DND-41 (cell line): ENCODE measurements at regions not wholly inside any gene's neighbourhood (a gene's known extent, or its start where the extent isn't known, plus 50 kb on each side); places are given as distances from the start of the nearest gene placed in this dataset.

Source experiments
- ATAC-seq: fragments of 200-7000 bp; cut with Tn5 transposase; 3 replicates; pipeline ENCODE4 v1.9.1; 2021; ENCODE audit warnings: low read depth; ENCODE audit not compliant: insufficient read depth
- DNase-seq: peaks from one replicate; pipeline ENCODE4 v3.0.0-alpha.2; 2020
- H2AFZ ChIP-seq: 2 replicates; pipeline ENCODE4 v1.6.0; 2012; ENCODE audit warnings: low read depth, low read length
- H3K27ac ChIP-seq: 2 replicates; pipeline ENCODE4 v1.5.1; 2012; ENCODE audit warnings: low read length, inconsistent platforms
- H3K27me3 ChIP-seq: fragments of 200-600 bp; sonication (generic); 2 replicates; pipeline ENCODE4 v1.6.0; 2012; ENCODE audit warnings: low read length, mild to moderate bottlenecking, inconsistent platforms; ENCODE audit not compliant: insufficient read depth, poor library complexity
- H3K36me3 ChIP-seq: 2 replicates; pipeline ENCODE4 v1.5.1; 2012; ENCODE audit warnings: low read length, inconsistent platforms; ENCODE audit not compliant: insufficient read depth
- H3K4me1 ChIP-seq: 2 replicates; pipeline ENCODE4 v1.5.1; 2012; ENCODE audit warnings: mild to moderate bottlenecking, low read length; ENCODE audit not compliant: insufficient read depth
- H3K4me2 ChIP-seq: 2 replicates; pipeline ENCODE4 v1.6.0; 2012; ENCODE audit warnings: mild to moderate bottlenecking, moderate library complexity, low read length, inconsistent platforms; ENCODE audit not compliant: insufficient read depth
- H3K4me3 ChIP-seq, 2 experiments: fragments of 200-600 bp in 1 of 2; shearing (Covaris generic) in 1 of 2; 2 replicates each; pipeline ENCODE4 v1.5.1; 2012 to 2016; ENCODE audit warnings: inconsistent platforms in 2 of 2, low read length in 2 of 2, mild to moderate bottlenecking in 2 of 2, low read depth in 1 of 2, moderate library complexity in 1 of 2
- H3K79me2 ChIP-seq: 2 replicates; pipeline ENCODE4 v1.6.0; 2012; ENCODE audit warnings: low read length, inconsistent platforms; ENCODE audit not compliant: insufficient read depth
- H3K9ac ChIP-seq: 2 replicates; pipeline ENCODE4 v1.6.0; 2012; ENCODE audit warnings: low read depth, mild to moderate bottlenecking, inconsistent platforms, low read length, moderate library complexity
- H3K9me3 ChIP-seq: 2 replicates; pipeline ENCODE4 v1.5.1; 2012; ENCODE audit warnings: low read length, moderate library complexity, mild to moderate bottlenecking, inconsistent platforms; ENCODE audit not compliant: insufficient read depth, severe bottlenecking
- H4K20me1 ChIP-seq: 2 replicates; pipeline ENCODE4 v1.6.0; 2012; ENCODE audit warnings: low read length; ENCODE audit not compliant: insufficient read depth
- CTCF ChIP-seq: IDR thresholded peaks from 2 replicates; pipeline ENCODE4 v1.5.1; 2012; ENCODE audit warnings: borderline replicate concordance, low read length, moderate library complexity, mild to moderate bottlenecking; ENCODE audit not compliant: poor library complexity, severe bottlenecking; ENCODE audit errors: extremely low read depth
- EZH2 ChIP-seq: IDR thresholded peaks from 3 replicates; pipeline ENCODE4 v1.6.1; 2012; ENCODE audit warnings: borderline replicate concordance, low read depth, mild to moderate bottlenecking, moderate library complexity, low read length, inconsistent platforms; ENCODE audit not compliant: severe bottlenecking

DNA sequence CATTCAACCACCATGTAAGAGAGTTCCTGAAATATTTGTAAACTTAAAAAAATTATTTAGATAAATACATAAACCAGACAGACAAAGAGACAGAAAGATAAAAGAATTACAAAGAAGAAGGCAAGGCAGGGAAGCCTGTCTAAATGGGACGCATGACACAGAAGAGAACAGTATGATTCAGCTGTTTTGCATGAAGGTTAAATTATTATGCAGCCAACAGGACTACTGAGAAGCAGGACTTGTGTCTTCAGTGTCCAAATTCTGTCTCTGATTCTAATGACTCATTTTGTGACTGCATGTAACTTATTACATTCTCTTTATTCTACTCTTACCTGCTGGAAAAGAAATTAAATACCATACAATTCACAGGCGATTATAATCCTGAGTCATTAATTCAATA, 340.4 kb upstream of the KCNMB2 start:
- no peak for ATAC-seq
- Histone ChIP-seq H3K4me3 (no peak overlapping the region), H3K79me2 (no peaks in the 10 kb centered on the region), H3K9ac (no peak overlapping the region), H4K20me1 (no peaks in the 10 kb centered on the region), H3K36me3 (no peaks in the 10 kb centered on the region), H3K27ac (no peak overlapping the region), H3K4me2 (no peak overlapping the region), H2AFZ (no peak overlapping the region), H3K27me3 (no peaks in the 10 kb centered on the region), H3K4me1 (no peaks in the 10 kb centered on the region), H3K9me3 (no peaks in the 10 kb centered on the region)
- DNase-seq, result no peak
- no peak for TF ChIP-seq CTCF
- TF ChIP-seq EZH2, result no peak

GRCh38 chr3:178198329-178198728, 337.9 kb upstream of the KCNMB2 start:
- H3K4me2 ChIP-seq, result no peak overlapping the region
- no peak overlapping the region for H2AFZ ChIP-seq
- H4K20me1 ChIP-seq, result no peaks in the 10 kb centered on the region
- H3K36me3 ChIP-seq, result no peaks in the 10 kb centered on the region
- H3K79me2 ChIP-seq, result no peaks in the 10 kb centered on the region
- DNase-seq (no peak), ATAC-seq (no peak)
- no peaks in the 10 kb centered on the region for H3K4me1 ChIP-seq
- no peaks in the 10 kb centered on the region for H3K9me3 ChIP-seq
- no peaks in the 10 kb centered on the region for H3K27me3 ChIP-seq
- no peak overlapping the region for H3K4me3 ChIP-seq
- no peak overlapping the region for H3K27ac ChIP-seq
- no peak overlapping the region for H3K9ac ChIP-seq
- no peak for TF ChIP-seq CTCF
- TF ChIP-seq EZH2, result no peak

DNA sequence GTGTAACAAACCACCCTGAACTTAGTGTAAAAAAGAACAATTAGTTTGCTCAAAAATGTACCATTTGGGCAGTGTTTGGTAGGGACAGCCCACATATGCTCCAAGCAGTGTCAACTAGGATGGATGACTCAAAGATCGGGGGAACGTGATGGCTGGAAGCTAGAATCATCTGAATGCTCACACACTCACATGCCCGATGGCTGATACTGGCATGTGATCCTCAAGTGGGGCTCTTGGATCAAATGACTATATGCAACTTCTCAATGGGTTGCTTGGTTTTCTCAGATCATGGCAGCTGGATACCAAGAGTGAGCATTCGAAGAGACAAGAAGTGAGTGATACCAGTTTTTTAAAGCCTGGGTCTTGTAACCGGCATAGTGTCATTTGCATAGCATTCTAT, 335.9 kb upstream of the KCNMB2 start:
- no peaks in the 10 kb centered on the region for H3K4me1 ChIP-seq
- DNase-seq, result no peak
- no peak overlapping the region for H3K9ac ChIP-seq
- no peak overlapping the region for H3K4me2 ChIP-seq
- no peaks in the 10 kb centered on the region for H3K27me3 ChIP-seq
- H2AFZ ChIP-seq, result no peak overlapping the region
- H3K9me3 ChIP-seq, result no peaks in the 10 kb centered on the region
- no peaks in the 10 kb centered on the region for H3K79me2 ChIP-seq
- H3K4me3 ChIP-seq, result no peak overlapping the region
- ATAC-seq, result no peak
- no peak overlapping the region for H3K27ac ChIP-seq
- no peaks in the 10 kb centered on the region for H3K36me3 ChIP-seq
- TF ChIP-seq CTCF (no peak), EZH2 (no peak)
- no peaks in the 10 kb centered on the region for H4K20me1 ChIP-seq

DNA sequence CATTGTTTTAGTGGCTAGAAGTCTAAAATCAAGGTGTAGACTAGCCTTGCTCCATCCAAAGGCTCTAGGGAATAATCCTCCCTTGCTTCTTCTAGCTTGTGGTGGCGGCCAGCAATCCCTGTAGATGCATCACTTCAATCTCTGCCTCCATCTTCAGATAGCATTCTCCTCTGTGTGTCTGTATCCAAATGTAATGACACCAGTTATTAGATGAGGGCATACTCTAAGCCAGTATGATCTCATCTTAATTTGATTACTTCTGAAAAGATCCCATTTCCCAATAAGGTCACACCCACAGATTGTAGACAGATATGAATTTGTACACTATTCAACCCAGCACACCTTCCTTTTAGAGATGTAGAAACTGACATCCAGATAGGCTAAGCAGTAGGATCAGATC, 334.5 kb upstream of the KCNMB2 start:
- Histone ChIP-seq H3K27ac (no peak overlapping the region), H3K4me3 (no peak overlapping the region), H4K20me1 (no peaks in the 10 kb centered on the region), H3K9me3 (no peaks in the 10 kb centered on the region), H2AFZ (no peak overlapping the region), H3K4me2 (no peak overlapping the region), H3K9ac (no peak overlapping the region), H3K36me3 (no peaks in the 10 kb centered on the region), H3K4me1 (no peaks in the 10 kb centered on the region), H3K79me2 (no peaks in the 10 kb centered on the region), H3K27me3 (no peaks in the 10 kb centered on the region)
- no peak for DNase-seq
- TF ChIP-seq CTCF, result no peak
- TF ChIP-seq EZH2, result no peak
- no peak for ATAC-seq
